T-cell (primary cell): ENCODE measurements at regions not wholly inside any gene's neighbourhood (a gene's known extent, or its start where the extent isn't known, plus 50 kb on each side); places are given as distances from the start of the nearest gene placed in this dataset.
"Not testable (repeated sequence)": the region's sequence is repeated elsewhere in the genome, so short reads cannot be mapped to it uniquely, and the experiment has no call there.

Source experiments
- ATAC-seq, 4 experiments: fragments of 200-7000 bp in 3 of 4; fragments of 150-1000 bp in 1 of 4; cut with Tn5 transposase; replicated peaks in 1 of 4; 1 replicate in 3 of 4; 2 replicates in 1 of 4; pipeline ENCODE4 v1.10.0; 2021; ENCODE audit warnings: moderate library complexity in 3 of 4, mild to moderate bottlenecking in 2 of 4, moderate number of reproducible peaks in 1 of 4
- CTCF ChIA-PET, 2 donors: fragments of 300-600 bp; sonication (Branson Sonifier 250); formaldehyde crosslinking; loops; one replicate each; lab custom pipeline; 2022; ENCODE audit warnings: antibody characterized with exemption in 2 of 2; lab: Charles Lee
- POLR2A ChIA-PET, 2 donors: fragments of 300-600 bp; sonication (Branson Sonifier 250); formaldehyde crosslinking; loops; one replicate each; lab custom pipeline; 2022; ENCODE audit warnings: antibody characterized with exemption in 2 of 2; lab: Charles Lee
- DNase-seq, 35 experiments: peaks; one replicate each; pipeline versions ENCODE4 v3.0.0 to v3.0.0-alpha.2; 2013 to 2023
- H3K27ac ChIP-seq: one replicate; pipeline ENCODE4 v1.5.1; 2013; ENCODE audit warnings: low read length
- H3K27me3 ChIP-seq, 2 experiments: replicated peaks in 1 of 2; 1 replicate in 1 of 2; 2 replicates in 1 of 2; pipeline versions ENCODE4 v1.6.1 to v1.7.0; 2013; ENCODE audit warnings: low read length in 1 of 2, mixed read lengths in 1 of 2; ENCODE audit not compliant: control insufficient read depth in 2 of 2, insufficient read depth in 2 of 2; ENCODE audit errors: extremely low read depth in 1 of 2
- H3K36me3 ChIP-seq, 2 donors: 1 replicate in 1 of 2; 2 replicates in 1 of 2; pipeline versions ENCODE4 v1.6.1 to v1.7.0; 2013; ENCODE audit warnings: low read length in 1 of 2; ENCODE audit not compliant: control insufficient read depth in 2 of 2, insufficient read depth in 1 of 2; ENCODE audit errors: extremely low read depth in 1 of 2
- H3K4me1 ChIP-seq, 2 experiments: 1 replicate in 1 of 2; 2 replicates in 1 of 2; pipeline versions ENCODE4 v1.6.1 to v1.7.0; 2013; ENCODE audit warnings: low read length in 2 of 2, mixed read lengths in 1 of 2; ENCODE audit not compliant: insufficient read depth in 2 of 2, control insufficient read depth in 1 of 2; ENCODE audit errors: extremely low read depth in 1 of 2
- H3K4me3 ChIP-seq, 2 donors: 1 replicate in 1 of 2; 2 replicates in 1 of 2; pipeline versions ENCODE4 v1.5.1 to v1.7.0; 2013; ENCODE audit warnings: mild to moderate bottlenecking in 2 of 2, low read length in 1 of 2, moderate library complexity in 1 of 2; ENCODE audit not compliant: control insufficient read depth in 1 of 2; ENCODE audit errors: extremely low read depth in 1 of 2
- H3K9me3 ChIP-seq: 2 replicates; pipeline ENCODE4 v1.7.0; 2013
- H3K27ac Mint-ChIP-seq, 2 donors: one replicate each; pipeline ENCODE4 v1.8.0; 2020 to 2021; ENCODE audit warnings: mild to moderate bottlenecking in 2 of 2, mixed read lengths in 2 of 2
- H3K27me3 Mint-ChIP-seq, 2 donors: one replicate each; pipeline ENCODE4 v1.8.0; 2021 to 2022; ENCODE audit warnings: mixed read lengths in 2 of 2
- H3K36me3 Mint-ChIP-seq: one replicate; pipeline ENCODE4 v1.8.0; 2021; ENCODE audit warnings: mixed read lengths
- H3K4me1 Mint-ChIP-seq, 3 donors: one replicate each; pipeline ENCODE4 v1.8.0; 2020 to 2022; ENCODE audit warnings: mixed read lengths in 3 of 3, mild to moderate bottlenecking in 1 of 3
- H3K4me3 Mint-ChIP-seq, 3 donors: one replicate each; pipeline ENCODE4 v1.8.0; 2020 to 2022; ENCODE audit warnings: mild to moderate bottlenecking in 3 of 3, mixed read lengths in 3 of 3, moderate library complexity in 3 of 3
- H3K9me3 Mint-ChIP-seq, 3 donors: one replicate each; pipeline ENCODE4 v1.8.0; 2020 to 2022; ENCODE audit warnings: mixed read lengths in 3 of 3
- WGBS: methylation state at CpG from one replicate; pipeline ENCODE4 v1.1.5; 2013; ENCODE audit warnings: missing lambda C conversion rate; ENCODE audit not compliant: insufficient coverage; 5-methylcytosine and 5-hydroxymethylcytosine counted together

DNA sequence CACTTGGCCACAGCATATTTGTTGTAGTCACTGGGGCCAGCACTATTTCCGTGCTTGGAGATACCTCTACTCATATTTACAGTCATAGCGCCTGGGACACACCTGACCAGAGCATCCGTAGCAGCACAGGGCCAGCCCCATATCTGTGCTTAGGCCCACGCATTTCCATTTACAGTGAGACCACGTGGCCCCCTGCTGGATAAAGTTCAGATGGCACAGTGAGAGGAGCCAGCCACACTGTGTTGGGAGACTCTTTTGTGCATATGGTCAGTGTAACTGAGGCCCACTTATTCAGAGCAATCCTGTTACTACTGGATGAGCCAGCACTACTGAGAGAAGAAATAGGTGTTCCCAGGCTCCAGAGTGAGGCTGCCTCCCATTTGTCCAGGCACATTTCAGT, 455.3 kb downstream of the REEP3 start:
- WGBS: 25% methylated on average over 3 of the region's 5 CpGs

GRCh38 chr10:63977329-63977923, 456.2 kb downstream of the REEP3 start:
- H3K27ac Mint-ChIP-seq: no peak overlapping the region
- Histone ChIP-seq H3K36me3 (no peaks in the 10 kb centered on the region), H3K9me3 (no peaks in the 10 kb centered on the region), H3K27ac (no peak overlapping the region), H3K27me3 (no peaks in the 10 kb centered on the region), H3K4me1 (no peaks in the 10 kb centered on the region), H3K4me3 (no peak overlapping the region)
- ATAC-seq: no peak
- peak in 1 of 35 experiments; percentile 8 for DNase-seq
- peaks cover 0 to 4% of the 10 kb centered on the region in 2 donors for H3K27me3 Mint-ChIP-seq
- no peaks in the 10 kb centered on the region for H3K4me1 Mint-ChIP-seq
- WGBS: 0% methylated on average over 1 of the region's 1 CpG
- no peak overlapping the region for H3K4me3 Mint-ChIP-seq
- H3K9me3 Mint-ChIP-seq: no peaks in the 10 kb centered on the region
- ChIA-PET POLR2A (no interaction called here), CTCF (interaction anchor here in 1 of 2 donors (0.6 kb wide), 1 partner anchor 31 kb away, joined by 4 read pairs; no protein-coding TSS in a partner anchor)
- no peaks in the 10 kb centered on the region for H3K36me3 Mint-ChIP-seq

More for the DNA sequence above, 455.3 kb downstream of the REEP3 start:
- POLR2A ChIA-PET: no interaction called here
- Mint-ChIP-seq H3K4me3 (no peak overlapping the region), H3K4me1 (no peaks in the 10 kb centered on the region), H3K36me3 (no peaks in the 10 kb centered on the region), H3K27me3 (peaks cover 0 to 4% of the 10 kb centered on the region in 2 donors), H3K9me3 (no peaks in the 10 kb centered on the region), H3K27ac (no peak overlapping the region)
- DNase-seq: peak in 3 of 35 experiments; percentile 2 to 5 (median 5)
- no peaks in the 10 kb centered on the region for H3K4me1 ChIP-seq
- no peak overlapping the region for H3K27ac ChIP-seq
- CTCF ChIA-PET: no interaction called here
- H3K9me3 ChIP-seq: no peaks in the 10 kb centered on the region
- H3K27me3 ChIP-seq: no peaks in the 10 kb centered on the region
- no peak overlapping the region for H3K4me3 ChIP-seq
- ATAC-seq: peak in 1 of 4 experiments; percentile 35
- H3K36me3 ChIP-seq: no peaks in the 10 kb centered on the region

DNA sequence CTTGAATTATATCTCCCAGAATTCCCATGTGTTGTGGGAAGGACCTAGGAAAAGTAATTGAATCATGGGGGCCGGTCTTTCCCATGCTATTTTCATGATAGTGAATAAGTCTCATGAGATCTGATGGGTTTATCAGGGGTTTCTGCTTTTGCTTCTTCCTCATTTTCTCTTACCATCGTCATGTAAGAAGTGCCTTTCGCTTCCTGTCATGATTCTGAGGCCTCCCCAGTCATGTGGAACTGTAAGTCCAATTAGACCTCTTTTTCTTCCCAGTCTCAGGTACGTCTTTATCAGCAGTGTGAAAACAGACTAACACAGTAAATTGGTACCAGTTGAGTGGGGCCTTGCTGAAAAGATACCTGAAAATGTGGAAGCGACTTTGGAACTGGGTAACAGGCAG, 459.7 kb downstream of the REEP3 start:
- H3K27ac Mint-ChIP-seq, H3K36me3 ChIP-seq, H3K27me3 Mint-ChIP-seq, H3K27ac ChIP-seq, DNase-seq, ATAC-seq, H3K9me3 Mint-ChIP-seq, H3K36me3 Mint-ChIP-seq, H3K4me1 Mint-ChIP-seq, H3K4me1 ChIP-seq, H3K4me3 ChIP-seq, H3K27me3 ChIP-seq, POLR2A ChIA-PET, CTCF ChIA-PET, H3K4me3 Mint-ChIP-seq, H3K9me3 ChIP-seq: not testable (repeated sequence)
- WGBS: 80% methylated on average over 1 of the region's 5 CpGs

DNA sequence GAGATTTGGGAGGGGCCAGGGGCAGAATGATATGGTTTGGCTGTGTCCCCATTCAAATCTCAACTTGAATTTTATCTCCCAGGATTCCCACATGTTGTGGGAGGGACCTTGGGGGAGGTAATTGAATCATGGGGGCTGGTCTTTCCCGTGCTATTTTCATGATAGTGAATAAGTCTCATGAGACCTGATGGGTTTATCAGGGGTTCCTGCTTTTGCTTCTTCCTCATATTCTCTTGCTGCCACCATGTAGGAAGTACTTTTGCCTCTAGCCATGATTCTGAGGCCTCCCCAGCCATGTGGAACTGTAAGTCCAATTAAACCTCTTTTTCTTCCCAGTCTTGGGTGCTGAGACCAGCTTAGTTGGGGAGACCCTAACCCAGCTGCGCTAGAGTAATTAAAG, 462.9 kb downstream of the REEP3 start:
- peaks cover 4 to 18% of the 10 kb centered on the region in 2 donors for H3K27me3 Mint-ChIP-seq
- H3K4me3 ChIP-seq, CTCF ChIA-PET, DNase-seq, H3K4me3 Mint-ChIP-seq, H3K4me1 ChIP-seq, H3K36me3 ChIP-seq, H3K9me3 ChIP-seq, ATAC-seq, H3K27ac ChIP-seq, H3K4me1 Mint-ChIP-seq, H3K27me3 ChIP-seq, H3K9me3 Mint-ChIP-seq, H3K27ac Mint-ChIP-seq, H3K36me3 Mint-ChIP-seq: not testable (repeated sequence)
- POLR2A ChIA-PET: interaction anchor here in 1 of 2 donors (0.6 kb wide), 1 partner anchor 12 kb away, joined by 3 read pairs; no protein-coding TSS in a partner anchor
- no CpG with 5 or more reads among the region's 2 CpGs for WGBS

- no peaks in the 10 kb centered on the region for H3K4me1 ChIP-seq
- DNase-seq (no peak), ATAC-seq (no peak)
- H3K27me3 ChIP-seq: no peaks in the 10 kb centered on the region
- ChIA-PET CTCF (no interaction called here), POLR2A (no interaction called here)
- H3K27ac Mint-ChIP-seq: no peak overlapping the region
- peaks cover 4 to 17% of the 10 kb centered on the region in 2 donors for H3K27me3 Mint-ChIP-seq
- H3K27ac ChIP-seq: no peak overlapping the region
- no peaks in the 10 kb centered on the region for H3K36me3 Mint-ChIP-seq
- H3K9me3 ChIP-seq: no peaks in the 10 kb centered on the region
- no peaks in the 10 kb centered on the region for H3K36me3 ChIP-seq
- H3K9me3 Mint-ChIP-seq: peaks cover 0 to 4% (median 0%) of the 10 kb centered on the region in 3 donors
- no peak overlapping the region for H3K4me3 Mint-ChIP-seq
- H3K4me3 ChIP-seq: no peak overlapping the region
- no peaks in the 10 kb centered on the region for H3K4me1 Mint-ChIP-seq
- WGBS: 82% methylated on average over 2 of the region's 3 CpGs
Observed at GRCh38 chr10:63986536-63986935, 465.3 kb downstream of the REEP3 start.

DNA sequence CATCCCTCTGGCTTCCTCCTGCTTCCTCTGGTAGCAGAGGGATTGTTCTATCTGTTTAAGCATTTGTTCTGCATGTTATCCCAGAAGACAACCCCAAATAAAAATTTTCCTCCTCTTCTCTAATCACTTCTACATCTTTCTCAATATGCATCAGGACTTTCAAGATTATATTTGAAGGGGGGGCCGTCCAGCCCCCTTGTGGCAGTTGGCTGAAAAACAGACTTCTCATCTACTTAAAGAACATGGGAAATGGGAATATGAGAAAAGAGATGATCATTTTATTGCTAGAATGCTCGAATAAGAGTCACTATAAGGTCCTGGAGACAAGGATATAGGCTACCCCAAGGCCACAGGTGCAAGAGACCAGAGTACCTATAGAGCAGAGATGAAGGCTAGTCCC, 466.0 kb downstream of the REEP3 start:
- CTCF ChIA-PET: no interaction called here
- peaks cover 0 to 4% (median 0%) of the 10 kb centered on the region in 3 donors for H3K9me3 Mint-ChIP-seq
- WGBS: no CpG with 5 or more reads among the region's 2 CpGs

More for the DNA sequence above, 466.0 kb downstream of the REEP3 start:
- POLR2A ChIA-PET: no interaction called here
- DNase-seq (no peak), ATAC-seq (no peak)
- peaks cover 0 to 2% of the 10 kb centered on the region in 2 experiments for H3K27me3 ChIP-seq
- no peak overlapping the region for H3K4me3 ChIP-seq
- no peak overlapping the region for H3K27ac ChIP-seq
- no peak overlapping the region for H3K27ac Mint-ChIP-seq
- H3K36me3 Mint-ChIP-seq: no peaks in the 10 kb centered on the region
- peaks cover 4 to 17% of the 10 kb centered on the region in 2 donors for H3K27me3 Mint-ChIP-seq
- H3K4me1 ChIP-seq: no peaks in the 10 kb centered on the region
- H3K4me3 Mint-ChIP-seq: no peak overlapping the region
- no peaks in the 10 kb centered on the region for H3K4me1 Mint-ChIP-seq
- H3K36me3 ChIP-seq: no peaks in the 10 kb centered on the region
- H3K9me3 ChIP-seq: no peaks in the 10 kb centered on the region
